GM13977 (cell line): ENCODE measurements at regions not wholly inside any gene's neighbourhood (a gene's known extent, or its start where the extent isn't known, plus 50 kb on each side); places are given as distances from the start of the nearest gene placed in this dataset.
A peak's percentile ranks its signal among the peaks of the same experiment; 100 is the strongest.

Experiments
- DNase-seq: peaks from one replicate; pipeline ENCODE4 v3.0.0; 2012; ENCODE audit warnings: low spot score
- CTCF ChIP-seq: IDR thresholded peaks from 2 replicates; pipeline ENCODE4 v1.5.1; 2012; ENCODE audit warnings: mild to moderate bottlenecking, control low read depth; ENCODE audit not compliant: insufficient read depth; ENCODE audit errors: extremely low read depth, missing control alignments
- in situ Hi-C: fragments of 300-500 bp; cut with MboI; formaldehyde crosslinking; loops from one replicate; pipeline ENCODE4 v1.12.0; 2022; ENCODE audit warnings: low sequenced_read_pairs, low pct_unique_long_range_greater_than_20kb, mixed read lengths, inconsistent platforms; ENCODE audit not compliant: unreplicated experiment

GRCh38 chr21:28751176-28751575 lies 241.5 kb downstream of the LTN1 start:
- no peak for TF ChIP-seq CTCF
- no peak for DNase-seq
- in situ Hi-C loops = no loop called here

DNA sequence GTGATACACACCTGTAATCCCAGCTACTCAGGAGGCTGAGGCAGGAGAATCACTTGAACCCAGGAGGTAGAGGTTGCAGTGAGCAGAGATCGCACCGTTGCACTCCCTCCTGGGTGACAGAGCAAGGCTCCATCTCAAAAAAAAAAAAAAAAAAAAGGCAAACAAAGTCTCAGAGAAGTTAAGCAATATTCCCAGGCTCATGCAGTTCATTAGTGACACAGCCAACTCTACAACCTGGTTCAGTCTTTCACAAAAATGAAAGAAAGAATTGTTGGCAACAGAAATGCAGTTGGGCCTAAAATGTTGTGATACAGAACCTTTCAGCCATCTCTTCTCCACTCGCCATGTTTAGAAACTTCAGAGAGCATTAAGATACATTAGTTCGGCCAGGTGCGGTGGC lies 242.1 kb downstream of the LTN1 start:
- TF ChIP-seq CTCF = no peak
- in situ Hi-C loops = no loop called here
- no peak for DNase-seq

- in situ Hi-C loops = loop anchor here (25.0 kb wide), 2 partner anchors 237 to 1912 kb away; partner anchors contain the start of gene ADAMTS1
- DNase-seq = no peak
- TF ChIP-seq CTCF = no peak
Observed at GRCh38 chr21:28749536-28749935, 243.1 kb downstream of the LTN1 start.

GRCh38 chr21:28747464-28747863 lies 245.2 kb downstream of the LTN1 start:
- in situ Hi-C loops = loop anchor here (25.0 kb wide), 2 partner anchors 235 to 1910 kb away; partner anchors contain the start of gene ADAMTS1
- no peak for TF ChIP-seq CTCF

DNA sequence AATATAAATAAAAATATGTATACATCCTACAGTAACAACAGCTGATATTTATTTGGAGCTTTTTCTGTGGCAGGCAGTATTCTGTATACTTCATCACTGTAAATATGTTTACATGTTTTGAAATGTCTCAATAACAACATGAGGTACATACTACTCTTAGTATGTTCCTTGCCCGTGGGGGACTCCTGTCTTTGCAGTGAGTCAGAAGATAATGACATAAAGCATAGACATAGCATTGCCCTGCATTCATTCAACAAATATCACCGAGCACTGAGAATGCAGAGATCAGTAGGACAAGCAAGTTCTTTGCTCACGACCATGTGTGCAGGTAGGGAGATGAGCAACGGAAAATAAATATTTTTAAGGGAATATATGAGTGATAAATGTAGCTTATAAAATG lies 246.5 kb downstream of the LTN1 start:
- in situ Hi-C loops = loop anchor here (25.0 kb wide), 2 partner anchors 234 to 1909 kb away; partner anchors contain the start of gene ADAMTS1
- no peak for TF ChIP-seq CTCF
- no peak for DNase-seq

More at GRCh38 chr21:28747464-28747863, 245.2 kb downstream of the LTN1 start:
- no peak for DNase-seq

DNA sequence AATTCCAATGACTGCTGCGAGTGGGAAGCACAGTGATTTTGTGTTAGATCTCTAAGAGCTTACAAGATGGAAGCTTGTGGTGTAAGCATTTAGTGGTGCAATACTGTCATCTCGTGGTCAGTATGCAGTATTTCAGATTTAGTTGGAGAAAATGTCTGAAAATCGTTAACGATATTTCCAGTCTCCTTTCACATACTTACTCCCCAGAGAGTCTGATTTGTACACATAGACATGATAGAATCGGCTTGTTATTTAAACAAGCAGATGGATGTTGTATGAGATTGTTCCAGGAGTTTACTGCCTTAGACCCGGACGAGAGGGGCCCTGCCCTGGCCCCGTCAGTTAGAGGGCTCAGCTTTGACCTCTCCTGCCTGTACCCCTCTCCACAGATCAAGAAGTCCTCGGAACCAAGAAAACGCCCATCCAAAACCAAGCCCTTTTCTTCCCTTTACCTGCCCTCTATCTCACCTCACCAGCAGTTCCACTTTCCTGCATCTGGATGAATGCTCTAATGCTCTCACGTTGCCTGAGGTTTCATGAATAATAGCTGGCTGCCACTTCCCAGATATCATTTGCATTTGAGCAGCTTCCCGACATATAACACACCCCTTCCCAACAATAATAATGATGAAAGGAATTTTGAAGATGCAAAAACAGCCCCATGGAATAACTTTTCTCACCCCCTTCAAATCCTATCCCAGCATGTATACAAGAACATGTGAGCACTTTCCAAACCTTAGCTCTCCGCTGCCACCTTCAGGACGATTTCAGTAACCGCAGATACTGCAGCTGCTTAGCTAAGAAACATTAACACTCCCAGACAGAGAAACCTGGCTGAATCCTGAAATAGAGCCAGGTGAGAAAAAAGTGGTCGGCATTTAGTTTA lies 247.3 kb downstream of the LTN1 start:
- in situ Hi-C loops = loop anchor here (25.0 kb wide), 2 partner anchors 233 to 1908 kb away; partner anchors contain the start of gene ADAMTS1
- TF ChIP-seq CTCF = peak; percentile 82

More for the DNA sequence above, 247.3 kb downstream of the LTN1 start:
- peak; percentile 45 for DNase-seq
